ENCODE measurements at regions not wholly inside any gene's neighbourhood (a gene's known extent, or its start where the extent isn't known, plus 50 kb on each side); places are given as distances from the start of the nearest gene placed in this dataset.

DNA sequence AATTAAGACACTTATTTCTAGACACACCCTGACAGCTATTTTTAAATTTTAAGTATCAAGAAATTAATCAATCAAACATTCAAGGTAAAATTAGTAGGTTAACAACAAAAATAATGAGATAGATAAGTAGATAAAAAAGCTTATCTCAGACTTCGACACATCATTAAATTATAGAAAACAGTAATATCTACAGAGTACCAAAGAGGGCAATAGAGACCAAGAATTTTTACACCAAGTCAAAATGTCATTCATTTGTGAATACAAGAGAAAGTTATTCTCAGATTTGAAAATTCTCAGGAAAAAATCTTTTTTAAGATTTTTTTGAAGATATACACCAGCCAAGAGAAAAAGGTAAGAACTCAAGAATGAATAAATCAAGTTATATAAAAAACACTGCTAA is 445.6 kb downstream of the ACTL7B start:
- no peaks in the 10 kb centered on the region for H3K4me1 ChIP-seq (ENCODE audit: insufficient read depth, low read length, poor library complexity, severe bottlenecking)
- no peaks in the 10 kb centered on the region for H3K27me3 ChIP-seq (ENCODE audit: insufficient read depth, low read length, poor library complexity, severe bottlenecking)
- no peaks in the 10 kb centered on the region for H3K9me3 ChIP-seq (ENCODE audit: insufficient read depth, low read depth, low read length)
- H3K4me2 ChIP-seq (ENCODE audit: low read depth, low read length, poor library complexity, severe bottlenecking), result no peak overlapping the region
- no peaks in the 10 kb centered on the region for H4K20me1 ChIP-seq (ENCODE audit: insufficient read depth, low read length, poor library complexity, severe bottlenecking)
- no peak overlapping the region for H3K4me3 ChIP-seq (ENCODE audit: low read length, poor library complexity, severe bottlenecking)
- TF ChIP-seq, protein P1, sequence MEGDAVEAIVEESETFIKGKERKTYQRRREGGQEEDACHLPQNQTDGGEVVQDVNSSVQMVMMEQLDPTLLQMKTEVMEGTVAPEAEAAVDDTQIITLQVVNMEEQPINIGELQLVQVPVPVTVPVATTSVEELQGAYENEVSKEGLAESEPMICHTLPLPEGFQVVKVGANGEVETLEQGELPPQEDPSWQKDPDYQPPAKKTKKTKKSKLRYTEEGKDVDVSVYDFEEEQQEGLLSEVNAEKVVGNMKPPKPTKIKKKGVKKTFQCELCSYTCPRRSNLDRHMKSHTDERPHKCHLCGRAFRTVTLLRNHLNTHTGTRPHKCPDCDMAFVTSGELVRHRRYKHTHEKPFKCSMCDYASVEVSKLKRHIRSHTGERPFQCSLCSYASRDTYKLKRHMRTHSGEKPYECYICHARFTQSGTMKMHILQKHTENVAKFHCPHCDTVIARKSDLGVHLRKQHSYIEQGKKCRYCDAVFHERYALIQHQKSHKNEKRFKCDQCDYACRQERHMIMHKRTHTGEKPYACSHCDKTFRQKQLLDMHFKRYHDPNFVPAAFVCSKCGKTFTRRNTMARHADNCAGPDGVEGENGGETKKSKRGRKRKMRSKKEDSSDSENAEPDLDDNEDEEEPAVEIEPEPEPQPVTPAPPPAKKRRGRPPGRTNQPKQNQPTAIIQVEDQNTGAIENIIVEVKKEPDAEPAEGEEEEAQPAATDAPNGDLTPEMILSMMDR (conservative IDR thresholded peaks at IDR 0.05; ENCODE audit: low read length), result no peak
- TF ChIP-seq EZH2phosphoT487 (IDR thresholded peaks at IDR 0.05; ENCODE audit: borderline replicate concordance), result no peak
- H3K9ac ChIP-seq (ENCODE audit: low read depth, low read length, poor library complexity, severe bottlenecking), result no peak overlapping the region
- no peaks in the 10 kb centered on the region for H3K79me2 ChIP-seq (ENCODE audit: insufficient read depth, low read length)
- no peak overlapping the region for H2AFZ ChIP-seq (ENCODE audit: low read length)
- H3K36me3 ChIP-seq (ENCODE audit: insufficient read depth, low read length), result no peaks in the 10 kb centered on the region
- no peaks in the 10 kb centered on the region; the same call in 1 of the 2 replicates for H3K9me2 ChIP-seq (replicated peaks; ENCODE audit: low read depth, low read length)
- H3F3A ChIP-seq (ENCODE audit: low read depth), result no peaks in the 10 kb centered on the region

GRCh38 chr9:108400297-108400696 is 455.5 kb downstream of the ACTL7B start:
- no peak overlapping the region for H3K4me2 ChIP-seq (ENCODE audit: low read depth, low read length, poor library complexity, severe bottlenecking)
- no peaks in the 10 kb centered on the region for H3K36me3 ChIP-seq (ENCODE audit: insufficient read depth, low read length)
- no peaks in the 10 kb centered on the region for H4K20me1 ChIP-seq (ENCODE audit: insufficient read depth, low read length, poor library complexity, severe bottlenecking)
- no peak for TF ChIP-seq EZH2phosphoT487 (IDR thresholded peaks at IDR 0.05; ENCODE audit: borderline replicate concordance)
- TF ChIP-seq, protein P1 (conservative IDR thresholded peaks at IDR 0.05; ENCODE audit: low read length), result no peak
- H3K9me3 ChIP-seq (ENCODE audit: insufficient read depth, low read depth, low read length), result no peaks in the 10 kb centered on the region; the same call in 1 of the 2 replicates
- H3K4me3 ChIP-seq (ENCODE audit: low read length, poor library complexity, severe bottlenecking), result no peak overlapping the region
- no peak overlapping the region for H3K9ac ChIP-seq (ENCODE audit: low read depth, low read length, poor library complexity, severe bottlenecking)
- no peaks in the 10 kb centered on the region for H3F3A ChIP-seq (ENCODE audit: low read depth)
- H3K9me2 ChIP-seq (replicated peaks; ENCODE audit: low read depth, low read length), result no peaks in the 10 kb centered on the region
- no peak overlapping the region for H2AFZ ChIP-seq (ENCODE audit: low read length)
- no peaks in the 10 kb centered on the region for H3K79me2 ChIP-seq (ENCODE audit: insufficient read depth, low read length)
- no peaks in the 10 kb centered on the region for H3K27me3 ChIP-seq (ENCODE audit: insufficient read depth, low read length, poor library complexity, severe bottlenecking)
- H3K4me1 ChIP-seq (ENCODE audit: insufficient read depth, low read length, poor library complexity, severe bottlenecking), result no peaks in the 10 kb centered on the region

DNA sequence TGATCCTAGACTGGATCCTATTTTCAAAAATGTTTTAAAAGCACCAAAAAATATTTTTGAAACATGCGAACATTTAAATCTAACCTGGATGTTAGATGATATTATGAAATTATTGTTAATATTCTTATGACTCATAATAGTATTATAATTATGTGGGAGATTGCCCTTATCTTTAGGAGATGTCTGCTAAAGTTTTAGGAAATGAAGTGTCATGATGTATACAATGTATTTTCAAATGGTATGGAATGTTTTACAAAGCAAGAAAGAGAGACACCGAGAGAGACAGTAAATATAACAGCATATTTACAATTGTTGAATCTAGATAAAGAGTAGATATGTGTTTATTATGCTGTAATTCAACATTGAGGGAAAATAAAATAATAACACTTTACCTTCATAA is 455.9 kb downstream of the ACTL7B start:
- no peak overlapping the region for H2AFZ ChIP-seq (ENCODE audit: low read length)
- H3K4me1 ChIP-seq (ENCODE audit: insufficient read depth, low read length, poor library complexity, severe bottlenecking), result no peaks in the 10 kb centered on the region
- no peak overlapping the region for H3K9ac ChIP-seq (ENCODE audit: low read depth, low read length, poor library complexity, severe bottlenecking)
- H3K36me3 ChIP-seq (ENCODE audit: insufficient read depth, low read length), result no peaks in the 10 kb centered on the region
- no peaks in the 10 kb centered on the region for H3K27me3 ChIP-seq (ENCODE audit: insufficient read depth, low read length, poor library complexity, severe bottlenecking)
- H3K79me2 ChIP-seq (ENCODE audit: insufficient read depth, low read length), result no peaks in the 10 kb centered on the region
- H3F3A ChIP-seq (ENCODE audit: low read depth), result no peaks in the 10 kb centered on the region
- no peaks in the 10 kb centered on the region for H4K20me1 ChIP-seq (ENCODE audit: insufficient read depth, low read length, poor library complexity, severe bottlenecking)
- H3K9me3 ChIP-seq (ENCODE audit: insufficient read depth, low read depth, low read length), result no peaks in the 10 kb centered on the region; the same call in 1 of the 2 replicates
- H3K4me2 ChIP-seq (ENCODE audit: low read depth, low read length, poor library complexity, severe bottlenecking), result no peak overlapping the region
- no peak overlapping the region for H3K4me3 ChIP-seq (ENCODE audit: low read length, poor library complexity, severe bottlenecking)
- TF ChIP-seq, protein P1 (conservative IDR thresholded peaks at IDR 0.05; ENCODE audit: low read length), result no peak
- TF ChIP-seq EZH2phosphoT487 (IDR thresholded peaks at IDR 0.05; ENCODE audit: borderline replicate concordance), result no peak
- H3K9me2 ChIP-seq (replicated peaks; ENCODE audit: low read depth, low read length), result no peaks in the 10 kb centered on the region

Data from Loucy (cell line).